GM12878 (cell line): ENCODE measurements at regions not wholly inside any gene's neighbourhood (a gene's known extent, or its start where the extent isn't known, plus 50 kb on each side); places are given as distances from the start of the nearest gene placed in this dataset.

Experiments used
- ATAC-seq: fragments of 200-7000 bp; cut with Tn5 transposase; 3 replicates; pipeline ENCODE4 v1.9.1; 2020; ENCODE audit warnings: mild to moderate bottlenecking, moderate library complexity
- BruUV-seq: library from RNA; stranded (reverse); fragments of 400-500 nt; replicated peaks from 2 replicates; lab custom pipeline; 2021; lab: Mats Ljungman, UMichigan
- CTCF ChIA-PET: fragments of 300-600 bp; sonication (Branson Sonifier 250); formaldehyde crosslinking; extraction: SDS; loops from one replicate; lab custom pipeline; 2021; ENCODE audit warnings: inconsistent platforms; lab: Yijun Ruan, JAX
- POLR2A ChIA-PET: fragments of 350-600 bp; formaldehyde crosslinking; extraction: SDS; loops from one replicate; lab custom pipeline; 2021; ENCODE audit warnings: inconsistent platforms; lab: Charles Lee
- RAD21 ChIA-PET: fragments of 300-600 bp; sonication (Branson Sonifier 250); formaldehyde crosslinking; loops from one replicate; lab custom pipeline; 2023; ENCODE audit warnings: antibody characterized with exemption; ENCODE audit not compliant: unreplicated experiment; lab: Charles Lee
- SMC1A ChIA-PET: fragments of 300-600 bp; sonication (Branson Sonifier 250); formaldehyde crosslinking; loops from one replicate; lab custom pipeline; 2023; ENCODE audit not compliant: unreplicated experiment, uncharacterized antibody; lab: Charles Lee
- DNase-seq: peaks from one replicate; pipeline ENCODE4 v3.0.0-alpha.2; 2011; ENCODE audit warnings: low read depth, low spot score
- FAIRE-seq: peaks from 3 replicates; lab custom pipeline; 2011; peaks lifted over from hg19 to GRCh38; lab: Jason Lieb, UNC
- H2AFZ ChIP-seq: 2 replicates; pipeline ENCODE4 v1.6.0; 2011; ENCODE audit warnings: low read depth, low read length, control low read depth; ENCODE audit not compliant: control insufficient read depth
- H3K27ac ChIP-seq: 2 replicates; pipeline ENCODE4 v1.5.1; 2011; ENCODE audit warnings: control low read depth; ENCODE audit not compliant: control insufficient read depth, insufficient read depth
- H3K27me3 ChIP-seq, 2 experiments: replicated peaks in 1 of 2; 2 replicates each; pipeline versions ENCODE4 v1.6.0 to v1.6.1; 2011; ENCODE audit warnings: low read length in 1 of 2; ENCODE audit not compliant: control insufficient read depth in 2 of 2, insufficient read depth in 2 of 2
- H3K36me3 ChIP-seq, 2 experiments: 2 replicates each; pipeline ENCODE4 v1.5.1; 2011; ENCODE audit warnings: low read length in 1 of 2; ENCODE audit not compliant: control insufficient read depth in 2 of 2, insufficient read depth in 2 of 2
- H3K4me1 ChIP-seq: 2 replicates; pipeline ENCODE4 v1.6.1; 2011; ENCODE audit warnings: mild to moderate bottlenecking, low read length, moderate library complexity, mixed read lengths; ENCODE audit not compliant: control insufficient read depth, insufficient read depth
- H3K4me2 ChIP-seq: 2 replicates; pipeline ENCODE4 v1.6.0; 2011; ENCODE audit warnings: control low read depth; ENCODE audit not compliant: control insufficient read depth, insufficient read depth
- H3K4me3 ChIP-seq: fragments of 200-600 bp; sonication (generic); 2 replicates; pipeline ENCODE4 v1.5.1; 2016
- H3K79me2 ChIP-seq: 2 replicates; pipeline ENCODE4 v1.6.0; 2011; ENCODE audit warnings: low read length; ENCODE audit not compliant: control insufficient read depth, insufficient read depth
- H3K9ac ChIP-seq: 2 replicates; pipeline ENCODE4 v1.8.0; 2011; ENCODE audit warnings: low read length, control low read depth, mixed read lengths; ENCODE audit not compliant: control insufficient read depth, insufficient read depth
- H3K9me3 ChIP-seq: replicated peaks from 3 replicates; pipeline ENCODE4 v1.5.1; 2011; ENCODE audit warnings: mild to moderate bottlenecking, low read length; ENCODE audit not compliant: control insufficient read depth, insufficient read depth
- H4K20me1 ChIP-seq: 2 replicates; pipeline ENCODE4 v1.6.0; 2011; ENCODE audit not compliant: control insufficient read depth, insufficient read depth
- ASH2L ChIP-seq: fragments of 300-600, 200-600 bp; sonication (generic); IDR thresholded peaks from 2 replicates; pipeline ENCODE4 v1.6.1; 2017; ENCODE audit warnings: low read depth, mild to moderate bottlenecking, borderline replicate concordance
- BCL11A ChIP-seq: IDR thresholded peaks from 2 replicates; pipeline ENCODE4 v1.6.1; 2011; ENCODE audit warnings: low read depth, low read length
- BHLHE40 ChIP-seq, 2 experiments: fragments of 450-650 bp in 1 of 2; IDR thresholded peaks; 2 replicates each; pipeline ENCODE4 v1.6.1; 2011 to 2017; ENCODE audit warnings: low read depth in 2 of 2, borderline replicate concordance in 1 of 2, improper control_type of control experiment in 1 of 2, low read length in 1 of 2, mild to moderate bottlenecking in 1 of 2
- CBFB ChIP-seq: IDR thresholded peaks from 2 replicates; pipeline ENCODE4 v1.6.1; 2016; ENCODE audit warnings: antibody characterized with exemption, low read depth
- IRF4 ChIP-seq: IDR thresholded peaks from 2 replicates; pipeline ENCODE4 v1.6.1; 2011; ENCODE audit warnings: low read depth, low read length
- JUNB ChIP-seq: IDR thresholded peaks from 2 replicates; pipeline ENCODE4 v1.6.1; 2016; ENCODE audit warnings: antibody characterized with exemption, mild to moderate bottlenecking
- MTA3 ChIP-seq: IDR thresholded peaks from 2 replicates; pipeline ENCODE4 v1.6.1; 2012; ENCODE audit warnings: low read length, inconsistent platforms, borderline replicate concordance
- NFYA ChIP-seq: IDR thresholded peaks from 2 replicates; pipeline ENCODE4 v1.6.1; 2011; ENCODE audit warnings: low read depth, mild to moderate bottlenecking, low read length, improper control_type of control experiment, borderline replicate concordance
- RAD21 ChIP-seq: IDR thresholded peaks from 2 replicates; pipeline ENCODE4 v1.6.1; 2011; ENCODE audit warnings: mild to moderate bottlenecking, low read depth, low read length, moderate library complexity; ENCODE audit not compliant: insufficient read depth
- RUNX3 ChIP-seq: IDR thresholded peaks from 2 replicates; pipeline ENCODE4 v1.6.1; 2012; ENCODE audit warnings: low read length, inconsistent platforms
- ZNF24 ChIP-seq: fragments of 450-650 bp; IDR thresholded peaks from 2 replicates; pipeline ENCODE4 v1.6.1; 2017; ENCODE audit warnings: antibody characterized with exemption, mild to moderate bottlenecking
- in situ Hi-C: fragments of 300-500 bp; cut with MboI; formaldehyde crosslinking; loops from 9 replicates; pipeline ENCODE4 v1.14.3; 2018; ENCODE audit warnings: mixed read lengths
- intact Hi-C: fragments of 100-400 bp; cut with micrococcal nuclease; formaldehyde crosslinking; loops from one replicate; pipeline ENCODE4 v1.14.2; 2022; ENCODE audit not compliant: unreplicated experiment
- TF ChIP-seq, protein P1 (sequence below): fragments of 450-650 bp; IDR thresholded peaks from 2 replicates; pipeline ENCODE4 v1.6.1; 2017; ENCODE audit warnings: mild to moderate bottlenecking, low read depth, inconsistent platforms; ENCODE audit not compliant: poor library complexity, severe bottlenecking
- TF ChIP-seq, protein P2 (sequence below): IDR thresholded peaks from 2 replicates; pipeline ENCODE4 v1.6.1; 2012; ENCODE audit warnings: improper control_type of control experiment, low read depth, low read length; ENCODE audit not compliant: insufficient replicate concordance
- TF ChIP-seq, protein P3 (sequence below): IDR thresholded peaks from 2 replicates; pipeline ENCODE4 v1.6.1; 2012; ENCODE audit warnings: low read depth, low read length, improper control_type of control experiment
- TF ChIP-seq, protein P4 (sequence below): IDR thresholded peaks from 2 replicates; pipeline ENCODE4 v1.6.1; 2012; ENCODE audit warnings: low read depth, low read length, improper control_type of control experiment

DNA sequence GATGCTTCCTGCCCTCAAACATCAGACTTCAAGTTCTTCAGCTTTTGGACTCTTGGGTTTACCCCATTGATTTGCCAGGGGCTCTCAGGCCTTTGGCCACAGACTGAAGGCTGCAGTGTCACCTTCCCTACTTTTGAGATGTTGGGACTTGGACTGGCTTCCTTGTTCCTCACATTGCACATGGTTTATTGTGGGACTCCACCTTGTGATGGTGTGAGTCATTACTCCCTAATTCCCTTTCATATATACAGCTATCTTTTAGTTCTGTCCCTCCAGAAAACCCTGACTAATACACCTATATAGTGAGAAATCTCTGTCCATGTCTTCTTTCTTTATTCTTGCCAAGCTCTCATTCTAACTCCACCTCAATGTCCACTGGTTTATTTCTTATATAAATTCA lies 736.9 kb upstream of the HS3ST1 start:
- Histone ChIP-seq H3K27ac (no peak overlapping the region), H3K4me2 (no peak overlapping the region), H3K27me3 (no peaks in the 10 kb centered on the region), H3K9me3 (no peaks in the 10 kb centered on the region; the same call in 2 of the 3 replicates), H2AFZ (no peak overlapping the region), H3K4me1 (no peaks in the 10 kb centered on the region), H3K9ac (no peak overlapping the region), H3K36me3 (no peaks in the 10 kb centered on the region), H3K79me2 (no peaks in the 10 kb centered on the region), H3K4me3 (no peak overlapping the region), H4K20me1 (no peaks in the 10 kb centered on the region)
- ChIA-PET POLR2A (no interaction called here), CTCF (no interaction called here), RAD21 (no interaction called here), SMC1A (no interaction called here)
- DNase-seq (no peak), FAIRE-seq (no peak), ATAC-seq (no peak)
- intact Hi-C loops (no loop called here), in situ Hi-C loops (no loop called here)
- no TSS peak for BruUV-seq
- TF ChIP-seq NFYA (no peak), BHLHE40 (IDR thresholded peaks at IDR 0.05; ENCODE audit: borderline replicate concordance in 1 of 2, low read depth in 2 of 2, low read length in 1 of 2) (no peak), CBFB (no peak), RUNX3 (no peak), RAD21 (no peak), MTA3 (no peak), BCL11A (no peak), IRF4 (no peak), JUNB (no peak), ZNF24 (no peak), ASH2L (no peak)
- TF ChIP-seq, protein P1, sequence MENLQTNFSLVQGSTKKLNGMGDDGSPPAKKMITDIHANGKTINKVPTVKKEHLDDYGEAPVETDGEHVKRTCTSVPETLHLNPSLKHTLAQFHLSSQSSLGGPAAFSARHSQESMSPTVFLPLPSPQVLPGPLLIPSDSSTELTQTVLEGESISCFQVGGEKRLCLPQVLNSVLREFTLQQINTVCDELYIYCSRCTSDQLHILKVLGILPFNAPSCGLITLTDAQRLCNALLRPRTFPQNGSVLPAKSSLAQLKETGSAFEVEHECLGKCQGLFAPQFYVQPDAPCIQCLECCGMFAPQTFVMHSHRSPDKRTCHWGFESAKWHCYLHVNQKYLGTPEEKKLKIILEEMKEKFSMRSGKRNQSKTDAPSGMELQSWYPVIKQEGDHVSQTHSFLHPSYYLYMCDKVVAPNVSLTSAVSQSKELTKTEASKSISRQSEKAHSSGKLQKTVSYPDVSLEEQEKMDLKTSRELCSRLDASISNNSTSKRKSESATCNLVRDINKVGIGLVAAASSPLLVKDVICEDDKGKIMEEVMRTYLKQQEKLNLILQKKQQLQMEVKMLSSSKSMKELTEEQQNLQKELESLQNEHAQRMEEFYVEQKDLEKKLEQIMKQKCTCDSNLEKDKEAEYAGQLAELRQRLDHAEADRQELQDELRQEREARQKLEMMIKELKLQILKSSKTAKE = no peak
- TF ChIP-seq, protein P2, sequence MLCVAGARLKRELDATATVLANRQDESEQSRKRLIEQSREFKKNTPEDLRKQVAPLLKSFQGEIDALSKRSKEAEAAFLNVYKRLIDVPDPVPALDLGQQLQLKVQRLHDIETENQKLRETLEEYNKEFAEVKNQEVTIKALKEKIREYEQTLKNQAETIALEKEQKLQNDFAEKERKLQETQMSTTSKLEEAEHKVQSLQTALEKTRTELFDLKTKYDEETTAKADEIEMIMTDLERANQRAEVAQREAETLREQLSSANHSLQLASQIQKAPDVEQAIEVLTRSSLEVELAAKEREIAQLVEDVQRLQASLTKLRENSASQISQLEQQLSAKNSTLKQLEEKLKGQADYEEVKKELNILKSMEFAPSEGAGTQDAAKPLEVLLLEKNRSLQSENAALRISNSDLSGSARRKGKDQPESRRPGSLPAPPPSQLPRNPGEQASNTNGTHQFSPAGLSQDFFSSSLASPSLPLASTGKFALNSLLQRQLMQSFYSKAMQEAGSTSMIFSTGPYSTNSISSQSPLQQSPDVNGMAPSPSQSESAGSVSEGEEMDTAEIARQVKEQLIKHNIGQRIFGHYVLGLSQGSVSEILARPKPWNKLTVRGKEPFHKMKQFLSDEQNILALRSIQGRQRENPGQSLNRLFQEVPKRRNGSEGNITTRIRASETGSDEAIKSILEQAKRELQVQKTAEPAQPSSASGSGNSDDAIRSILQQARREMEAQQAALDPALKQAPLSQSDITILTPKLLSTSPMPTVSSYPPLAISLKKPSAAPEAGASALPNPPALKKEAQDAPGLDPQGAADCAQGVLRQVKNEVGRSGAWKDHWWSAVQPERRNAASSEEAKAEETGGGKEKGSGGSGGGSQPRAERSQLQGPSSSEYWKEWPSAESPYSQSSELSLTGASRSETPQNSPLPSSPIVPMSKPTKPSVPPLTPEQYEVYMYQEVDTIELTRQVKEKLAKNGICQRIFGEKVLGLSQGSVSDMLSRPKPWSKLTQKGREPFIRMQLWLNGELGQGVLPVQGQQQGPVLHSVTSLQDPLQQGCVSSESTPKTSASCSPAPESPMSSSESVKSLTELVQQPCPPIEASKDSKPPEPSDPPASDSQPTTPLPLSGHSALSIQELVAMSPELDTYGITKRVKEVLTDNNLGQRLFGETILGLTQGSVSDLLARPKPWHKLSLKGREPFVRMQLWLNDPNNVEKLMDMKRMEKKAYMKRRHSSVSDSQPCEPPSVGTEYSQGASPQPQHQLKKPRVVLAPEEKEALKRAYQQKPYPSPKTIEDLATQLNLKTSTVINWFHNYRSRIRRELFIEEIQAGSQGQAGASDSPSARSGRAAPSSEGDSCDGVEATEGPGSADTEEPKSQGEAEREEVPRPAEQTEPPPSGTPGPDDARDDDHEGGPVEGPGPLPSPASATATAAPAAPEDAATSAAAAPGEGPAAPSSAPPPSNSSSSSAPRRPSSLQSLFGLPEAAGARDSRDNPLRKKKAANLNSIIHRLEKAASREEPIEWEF = no peak
- TF ChIP-seq, protein P3, sequence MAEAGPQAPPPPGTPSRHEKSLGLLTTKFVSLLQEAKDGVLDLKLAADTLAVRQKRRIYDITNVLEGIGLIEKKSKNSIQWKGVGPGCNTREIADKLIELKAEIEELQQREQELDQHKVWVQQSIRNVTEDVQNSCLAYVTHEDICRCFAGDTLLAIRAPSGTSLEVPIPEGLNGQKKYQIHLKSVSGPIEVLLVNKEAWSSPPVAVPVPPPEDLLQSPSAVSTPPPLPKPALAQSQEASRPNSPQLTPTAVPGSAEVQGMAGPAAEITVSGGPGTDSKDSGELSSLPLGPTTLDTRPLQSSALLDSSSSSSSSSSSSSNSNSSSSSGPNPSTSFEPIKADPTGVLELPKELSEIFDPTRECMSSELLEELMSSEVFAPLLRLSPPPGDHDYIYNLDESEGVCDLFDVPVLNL = no peak
- TF ChIP-seq, protein P4, sequence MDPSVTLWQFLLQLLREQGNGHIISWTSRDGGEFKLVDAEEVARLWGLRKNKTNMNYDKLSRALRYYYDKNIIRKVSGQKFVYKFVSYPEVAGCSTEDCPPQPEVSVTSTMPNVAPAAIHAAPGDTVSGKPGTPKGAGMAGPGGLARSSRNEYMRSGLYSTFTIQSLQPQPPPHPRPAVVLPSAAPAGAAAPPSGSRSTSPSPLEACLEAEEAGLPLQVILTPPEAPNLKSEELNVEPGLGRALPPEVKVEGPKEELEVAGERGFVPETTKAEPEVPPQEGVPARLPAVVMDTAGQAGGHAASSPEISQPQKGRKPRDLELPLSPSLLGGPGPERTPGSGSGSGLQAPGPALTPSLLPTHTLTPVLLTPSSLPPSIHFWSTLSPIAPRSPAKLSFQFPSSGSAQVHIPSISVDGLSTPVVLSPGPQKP = no peak
